GM12878 (cell line): ENCODE measurements at regions not wholly inside any gene's neighbourhood (a gene's known extent, or its start where the extent isn't known, plus 50 kb on each side); places are given as distances from the start of the nearest gene placed in this dataset.
"Not testable (repeated sequence)": the region's sequence is repeated elsewhere in the genome, so short reads cannot be mapped to it uniquely, and the experiment has no call there.

Experiments
- ATAC-seq: fragments of 200-7000 bp; cut with Tn5 transposase; 3 replicates; pipeline ENCODE4 v1.9.1; 2020; ENCODE audit warnings: mild to moderate bottlenecking, moderate library complexity
- BruUV-seq: library from RNA; stranded (reverse); fragments of 400-500 nt; replicated peaks from 2 replicates; lab custom pipeline; 2021; lab: Mats Ljungman, UMichigan
- CTCF ChIA-PET: fragments of 300-600 bp; sonication (Branson Sonifier 250); formaldehyde crosslinking; extraction: SDS; loops from one replicate; lab custom pipeline; 2021; ENCODE audit warnings: inconsistent platforms; lab: Yijun Ruan, JAX
- POLR2A ChIA-PET: fragments of 350-600 bp; formaldehyde crosslinking; extraction: SDS; loops from one replicate; lab custom pipeline; 2021; ENCODE audit warnings: inconsistent platforms; lab: Charles Lee
- RAD21 ChIA-PET: fragments of 300-600 bp; sonication (Branson Sonifier 250); formaldehyde crosslinking; loops from one replicate; lab custom pipeline; 2023; ENCODE audit warnings: antibody characterized with exemption; ENCODE audit not compliant: unreplicated experiment; lab: Charles Lee
- SMC1A ChIA-PET: fragments of 300-600 bp; sonication (Branson Sonifier 250); formaldehyde crosslinking; loops from one replicate; lab custom pipeline; 2023; ENCODE audit not compliant: unreplicated experiment, uncharacterized antibody; lab: Charles Lee
- DNase-seq: peaks from one replicate; pipeline ENCODE4 v3.0.0-alpha.2; 2011; ENCODE audit warnings: low read depth, low spot score
- FAIRE-seq: peaks from 3 replicates; lab custom pipeline; 2011; peaks lifted over from hg19 to GRCh38; lab: Jason Lieb, UNC
- H2AFZ ChIP-seq: 2 replicates; pipeline ENCODE4 v1.6.0; 2011; ENCODE audit warnings: low read depth, low read length, control low read depth; ENCODE audit not compliant: control insufficient read depth
- H3K27ac ChIP-seq: 2 replicates; pipeline ENCODE4 v1.5.1; 2011; ENCODE audit warnings: control low read depth; ENCODE audit not compliant: control insufficient read depth, insufficient read depth
- H3K27me3 ChIP-seq, 2 experiments: replicated peaks in 1 of 2; 2 replicates each; pipeline versions ENCODE4 v1.6.0 to v1.6.1; 2011; ENCODE audit warnings: low read length in 1 of 2; ENCODE audit not compliant: control insufficient read depth in 2 of 2, insufficient read depth in 2 of 2
- H3K36me3 ChIP-seq, 2 experiments: 2 replicates each; pipeline ENCODE4 v1.5.1; 2011; ENCODE audit warnings: low read length in 1 of 2; ENCODE audit not compliant: control insufficient read depth in 2 of 2, insufficient read depth in 2 of 2
- H3K4me1 ChIP-seq: 2 replicates; pipeline ENCODE4 v1.6.1; 2011; ENCODE audit warnings: mild to moderate bottlenecking, low read length, moderate library complexity, mixed read lengths; ENCODE audit not compliant: control insufficient read depth, insufficient read depth
- H3K4me2 ChIP-seq: 2 replicates; pipeline ENCODE4 v1.6.0; 2011; ENCODE audit warnings: control low read depth; ENCODE audit not compliant: control insufficient read depth, insufficient read depth
- H3K4me3 ChIP-seq: fragments of 200-600 bp; sonication (generic); 2 replicates; pipeline ENCODE4 v1.5.1; 2016
- H3K79me2 ChIP-seq: 2 replicates; pipeline ENCODE4 v1.6.0; 2011; ENCODE audit warnings: low read length; ENCODE audit not compliant: control insufficient read depth, insufficient read depth
- H3K9ac ChIP-seq: 2 replicates; pipeline ENCODE4 v1.8.0; 2011; ENCODE audit warnings: low read length, control low read depth, mixed read lengths; ENCODE audit not compliant: control insufficient read depth, insufficient read depth
- H3K9me3 ChIP-seq: replicated peaks from 3 replicates; pipeline ENCODE4 v1.5.1; 2011; ENCODE audit warnings: mild to moderate bottlenecking, low read length; ENCODE audit not compliant: control insufficient read depth, insufficient read depth
- H4K20me1 ChIP-seq: 2 replicates; pipeline ENCODE4 v1.6.0; 2011; ENCODE audit not compliant: control insufficient read depth, insufficient read depth
- POLR2A ChIP-seq: IDR thresholded peaks from 2 replicates; pipeline ENCODE4 v1.6.1; 2011; ENCODE audit warnings: low read depth, mild to moderate bottlenecking, low read length
- SREBF1 ChIP-seq: IDR thresholded peaks from 2 replicates; pipeline ENCODE4 v1.6.1; 2012; ENCODE audit warnings: mild to moderate bottlenecking, low read length
- WGBS: methylation state at CpG from one replicate; pipeline ENCODE4 v1.1.6; 2016; ENCODE audit warnings: low lambda C conversion rate; ENCODE audit not compliant: insufficient replicate concordance, insufficient coverage; ENCODE audit errors: missing lambda C conversion rate; 5-methylcytosine and 5-hydroxymethylcytosine counted together
- in situ Hi-C: fragments of 300-500 bp; cut with MboI; formaldehyde crosslinking; loops from 9 replicates; pipeline ENCODE4 v1.14.3; 2018; ENCODE audit warnings: mixed read lengths
- intact Hi-C: fragments of 100-400 bp; cut with micrococcal nuclease; formaldehyde crosslinking; loops from one replicate; pipeline ENCODE4 v1.14.2; 2022; ENCODE audit not compliant: unreplicated experiment

DNA sequence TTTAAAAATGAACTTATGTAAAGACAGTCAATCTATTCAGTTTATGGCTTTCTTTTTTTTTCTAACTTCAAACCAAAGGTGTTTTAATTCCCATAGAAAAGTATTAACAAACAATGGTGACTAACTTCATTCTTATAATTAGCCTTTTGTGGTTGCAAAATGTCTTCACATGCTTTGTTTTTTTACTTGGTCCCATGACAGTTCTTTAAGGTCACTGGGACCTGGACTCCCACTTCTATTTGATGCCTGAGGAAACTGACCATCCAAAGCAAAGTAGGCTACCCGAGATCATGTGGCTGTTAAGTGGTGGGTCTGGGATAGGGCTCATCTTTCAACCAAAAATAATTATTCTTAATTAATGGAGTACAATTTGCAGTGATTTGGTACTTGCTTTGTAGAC is 74.6 kb upstream of the CDC42EP3 start:
- in situ Hi-C loops, H3K4me3 ChIP-seq, DNase-seq, BruUV-seq, H3K9ac ChIP-seq, RAD21 ChIA-PET, H3K9me3 ChIP-seq, ATAC-seq, POLR2A ChIA-PET, H3K79me2 ChIP-seq, H2AFZ ChIP-seq, H3K4me1 ChIP-seq, H4K20me1 ChIP-seq, H3K27me3 ChIP-seq, H3K4me2 ChIP-seq, intact Hi-C loops, H3K36me3 ChIP-seq, H3K27ac ChIP-seq, FAIRE-seq: not testable (repeated sequence)
- WGBS = 7% methylated on average over 1 of the region's 1 CpG
- CTCF ChIA-PET = interaction anchor here (1.1 kb wide), 1 partner anchor 9 kb away, joined by 4 read pairs; no protein-coding TSS in a partner anchor
- SMC1A ChIA-PET = interaction anchor here (0.8 to 1.1 kb wide), 2 partner anchors 12 to 54 kb away, joined by 3 read pairs; no protein-coding TSS in a partner anchor

DNA sequence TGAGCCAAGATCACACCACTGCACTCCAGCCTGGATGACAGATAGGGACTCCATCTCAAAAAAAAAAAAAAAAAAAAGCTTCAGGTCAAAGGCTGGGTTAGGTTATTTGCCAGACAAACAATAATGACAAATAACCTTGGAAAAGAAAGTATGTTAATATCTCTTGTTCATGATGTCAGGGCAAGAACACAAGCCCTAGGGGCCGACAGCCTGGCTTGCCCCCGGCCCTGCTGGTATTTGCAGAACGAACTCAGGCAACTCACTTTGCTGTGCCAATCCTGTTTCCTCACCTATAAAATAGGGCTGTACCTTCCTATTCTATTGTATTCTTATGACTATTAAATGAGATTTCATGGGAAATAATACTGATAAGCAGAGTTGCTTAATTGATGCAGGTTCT is 75.4 kb upstream of the CDC42EP3 start:
- in situ Hi-C loops = no loop called here
- Histone ChIP-seq H3K9ac (no peak overlapping the region), H3K36me3 (no peaks in the 10 kb centered on the region), H4K20me1 (no peaks in the 10 kb centered on the region), H3K79me2 (no peaks in the 10 kb centered on the region), H3K4me2 (no peak overlapping the region), H3K9me3 (no peaks in the 10 kb centered on the region), H2AFZ (no peak overlapping the region), H3K27me3 (no peaks in the 10 kb centered on the region), H3K27ac (no peak overlapping the region), H3K4me1 (no peaks in the 10 kb centered on the region), H3K4me3 (no peak overlapping the region)
- ChIA-PET SMC1A (no interaction called here), CTCF (no interaction called here), RAD21 (no interaction called here), POLR2A (interaction anchor here (0.6 kb wide), 1 partner anchor 274 kb away, joined by 3 read pairs; no protein-coding TSS in a partner anchor)
- intact Hi-C loops = no loop called here
- 69% methylated on average over 3 of the region's 3 CpGs for WGBS
- DNase-seq = no peak
- no TSS peak for BruUV-seq
- no peak for FAIRE-seq
- TF ChIP-seq POLR2A (no peak), SREBF1 (no peak)
- no peak for ATAC-seq
